ENCODE measurements at regions not wholly inside any gene's neighbourhood (a gene's known extent, or its start where the extent isn't known, plus 50 kb on each side); places are given as distances from the start of the nearest gene placed in this dataset.

GRCh38 chr1:216807696-216808095 is 84.5 kb upstream of the ESRRG start:
- Histone ChIP-seq H2BK15ac (ENCODE audit: low read depth, low read length) (no peak overlapping the region), H4K8ac (ENCODE audit: low read depth in 2 of 2, low read length in 2 of 2) (no peak overlapping the region), H2BK20ac (ENCODE audit: low read depth, low read length) (no peak overlapping the region), H2AK5ac (ENCODE audit: low read depth, low read length) (no peak overlapping the region), H3K4ac (ENCODE audit: low read depth, low read length) (no peak overlapping the region), H3K36me3 (ENCODE audit: control insufficient read depth, insufficient read depth, low read length) (no peaks in the 10 kb centered on the region), H3K56ac (ENCODE audit: extremely low read depth, insufficient read depth, low read length) (no peak overlapping the region), H4K20me1 (ENCODE audit: insufficient read depth, low read length) (no peaks in the 10 kb centered on the region), H2BK120ac (ENCODE audit: low read depth, low read length) (no peak overlapping the region), H2AFZ (replicated peaks; ENCODE audit: low read length, poor library complexity) (no peak overlapping the region), H3K4me3 (ENCODE audit: insufficient read depth, low read depth, low read length) (no peak overlapping the region), H2BK5ac (ENCODE audit: low read depth, low read length, poor library complexity, severe bottlenecking) (no peak overlapping the region), H3K9ac (ENCODE audit: low read depth, low read length) (no peak overlapping the region), H3K14ac (replicated peaks; ENCODE audit: low read depth, low read length) (no peak overlapping the region), H4K91ac (ENCODE audit: insufficient read depth, low read depth, low read length) (no peak overlapping the region), H3K9me1 (ENCODE audit: insufficient read depth, low read length) (no peaks in the 10 kb centered on the region), H3K79me1 (ENCODE audit: low read depth in 1 of 2, low read length in 2 of 2) (no peaks in the 10 kb centered on the region), H3K18ac (ENCODE audit: low read depth, low read length) (no peak overlapping the region), H3K9me3 (ENCODE audit: control insufficient read depth, insufficient read depth, low read length) (no peaks in the 10 kb centered on the region), H3K23ac (ENCODE audit: low read depth, low read length) (no peak overlapping the region), H3K27ac (ENCODE audit: insufficient read depth, low read length) (no peak overlapping the region), H4K5ac (ENCODE audit: low read depth, low read length) (no peak overlapping the region), H2AK9ac (replicated peaks; ENCODE audit: low read depth, low read length, poor library complexity) (no peak overlapping the region), H3K4me1 (ENCODE audit: control insufficient read depth, insufficient read depth, low read length) (no peaks in the 10 kb centered on the region), H3K27me3 (ENCODE audit: control insufficient read depth, insufficient read depth, low read length) (no peaks in the 10 kb centered on the region), H3K4me2 (ENCODE audit: low read depth, low read length) (no peak overlapping the region)
- no peak for ATAC-seq (ENCODE audit: low read depth)
- dilution Hi-C loops (cut with HindIII; ENCODE audit: low sequenced_read_pairs, unreplicated experiment) (no loop called here), in situ Hi-C loops (cut with MboI; ENCODE audit: low sequenced_read_pairs) (no loop called here), intact Hi-C loops (cut with micrococcal nuclease) (no loop called here)
- TF ChIP-seq RAD21 (IDR thresholded peaks at IDR 0.05; ENCODE audit: low read length) = no peak
- no peak for TF ChIP-seq CEBPB (IDR thresholded peaks at IDR 0.05; ENCODE audit: low read depth, low read length)
- TF ChIP-seq USF2 (IDR thresholded peaks at IDR 0.05; ENCODE audit: low read depth, low read length) = no peak
- TF ChIP-seq CHD1 (IDR thresholded peaks at IDR 0.05; ENCODE audit: low read depth, low read length) = no peak
- no CpG with 5 or more reads among the region's 1 CpG for WGBS, 2 experiments (ENCODE audit: extremely low coverage in 2 of 2, insufficient read length in 1 of 2)
- ChIA-PET CTCF (no interaction called here), POLR2A (ENCODE audit: unreplicated experiment) (interaction anchor here (0.5 kb wide), 1 partner anchor 9 kb away, joined by 3 read pairs; no protein-coding TSS in a partner anchor)
- BruUV-seq (replicated peaks) = no TSS peak
- DNase-seq = peak; percentile 15

Measured in IMR-90 (cell line).